Kidney (tissue), 13 donors: ENCODE measurements at regions not wholly inside any gene's neighbourhood (a gene's known extent, or its start where the extent isn't known, plus 50 kb on each side); places are given as distances from the start of the nearest gene placed in this dataset.

Experiments used
- DNase-seq, 5 donors: peaks; one replicate each; pipeline ENCODE4 v3.0.0-alpha.2; 2013 to 2020
- FAIRE-seq: peaks from 2 replicates; lab custom pipeline; 2012; peaks lifted over from hg19 to GRCh38; lab: Jason Lieb, UNC
- H3K27ac ChIP-seq, 2 donors: one replicate each; pipeline ENCODE4 v1.7.0; 2013; ENCODE audit warnings: low read depth in 2 of 2, low read length in 2 of 2, inconsistent platforms in 1 of 2
- H3K27me3 ChIP-seq: one replicate; pipeline ENCODE4 v1.7.1; 2013; ENCODE audit warnings: low read length, inconsistent platforms; ENCODE audit not compliant: control insufficient read depth, insufficient read depth
- H3K36me3 ChIP-seq, 3 donors: one replicate each; pipeline versions ENCODE4 v1.7.0 to v1.7.1; 2013; ENCODE audit warnings: low read length in 3 of 3, control low read depth in 1 of 3, inconsistent platforms in 1 of 3; ENCODE audit not compliant: insufficient read depth in 3 of 3, control insufficient read depth in 2 of 3
- H3K4me1 ChIP-seq, 3 donors: one replicate each; pipeline versions ENCODE4 v1.7.0 to v1.7.1; 2013; ENCODE audit warnings: low read length in 3 of 3, inconsistent platforms in 1 of 3, low read depth in 1 of 3; ENCODE audit not compliant: control insufficient read depth in 2 of 3, insufficient read depth in 2 of 3
- H3K4me3 ChIP-seq, 3 donors: one replicate each; pipeline versions ENCODE4 v1.7.0 to v1.8.1; 2013; ENCODE audit warnings: low read length in 3 of 3, control low read depth in 1 of 3, inconsistent platforms in 1 of 3
- H3K9ac ChIP-seq, 3 donors: one replicate each; pipeline versions ENCODE4 v1.7.0 to v1.7.1; 2013; ENCODE audit warnings: low read length in 3 of 3, control low read depth in 1 of 3, inconsistent platforms in 1 of 3
- H3K9me3 ChIP-seq, 3 donors: one replicate each; pipeline versions ENCODE4 v1.7.0 to v1.7.1; 2013; ENCODE audit warnings: low read length in 3 of 3, control low read depth in 1 of 3, inconsistent platforms in 1 of 3; ENCODE audit not compliant: control insufficient read depth in 2 of 3, insufficient read depth in 1 of 3
- intact Hi-C: fragments of 100-400 bp; cut with DNase I; formaldehyde crosslinking; loops from one replicate; pipeline ENCODE4 v1.11.1; 2022
- TF ChIP-seq, protein P1 (sequence below): IDR thresholded peaks from 3 replicates; pipeline ENCODE4 v1.5.1; 2012; ENCODE audit warnings: mild to moderate bottlenecking, moderate library complexity, borderline replicate concordance; ENCODE audit not compliant: insufficient read depth; ENCODE audit errors: extremely low read depth
- donor health status: control.
- donor health status: control.
- donor health status: control.
- donor health status: control.
- donor health status: control.
- donor health status: DM: yes; HTN: yes; CAD: no.
- donor health status: Normal renal cell carcinoma (clear cell type).

DNA sequence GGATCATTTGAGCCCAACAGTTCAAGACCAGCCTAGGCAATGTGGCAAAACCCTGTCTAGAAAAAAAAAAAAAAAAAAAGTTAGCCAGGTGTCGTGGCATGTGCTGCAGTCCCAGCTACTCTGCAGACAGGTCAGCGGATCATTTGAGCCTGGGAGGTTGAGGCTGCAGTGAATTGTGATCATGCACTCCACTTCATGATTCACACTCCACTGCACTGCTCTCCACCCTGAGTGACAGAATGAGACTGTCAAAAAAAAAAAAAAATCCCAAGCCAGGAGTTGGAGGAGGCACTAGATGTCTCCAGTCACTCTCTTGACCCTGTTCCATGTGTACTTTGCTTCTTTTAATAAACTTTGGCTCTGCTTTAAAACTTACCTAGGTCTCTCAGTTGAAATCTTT lies 51.0 kb upstream of the OLFM3 start:
- Histone ChIP-seq H3K4me3 (no peak overlapping the region), H3K4me1 (no peaks in the 10 kb centered on the region), H3K9ac (no peak overlapping the region), H3K27ac (no peak overlapping the region), H3K27me3 (no peaks in the 10 kb centered on the region), H3K36me3 (no peaks in the 10 kb centered on the region), H3K9me3 (no peaks in the 10 kb centered on the region)
- DNase-seq (peak in 1 of 5 donors; percentile 6), FAIRE-seq (no peak)
- TF ChIP-seq, protein P1, sequence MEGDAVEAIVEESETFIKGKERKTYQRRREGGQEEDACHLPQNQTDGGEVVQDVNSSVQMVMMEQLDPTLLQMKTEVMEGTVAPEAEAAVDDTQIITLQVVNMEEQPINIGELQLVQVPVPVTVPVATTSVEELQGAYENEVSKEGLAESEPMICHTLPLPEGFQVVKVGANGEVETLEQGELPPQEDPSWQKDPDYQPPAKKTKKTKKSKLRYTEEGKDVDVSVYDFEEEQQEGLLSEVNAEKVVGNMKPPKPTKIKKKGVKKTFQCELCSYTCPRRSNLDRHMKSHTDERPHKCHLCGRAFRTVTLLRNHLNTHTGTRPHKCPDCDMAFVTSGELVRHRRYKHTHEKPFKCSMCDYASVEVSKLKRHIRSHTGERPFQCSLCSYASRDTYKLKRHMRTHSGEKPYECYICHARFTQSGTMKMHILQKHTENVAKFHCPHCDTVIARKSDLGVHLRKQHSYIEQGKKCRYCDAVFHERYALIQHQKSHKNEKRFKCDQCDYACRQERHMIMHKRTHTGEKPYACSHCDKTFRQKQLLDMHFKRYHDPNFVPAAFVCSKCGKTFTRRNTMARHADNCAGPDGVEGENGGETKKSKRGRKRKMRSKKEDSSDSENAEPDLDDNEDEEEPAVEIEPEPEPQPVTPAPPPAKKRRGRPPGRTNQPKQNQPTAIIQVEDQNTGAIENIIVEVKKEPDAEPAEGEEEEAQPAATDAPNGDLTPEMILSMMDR = no peak
- intact Hi-C loops = no loop called here
